ENCODE measurements at regions not wholly inside any gene's neighbourhood (a gene's known extent, or its start where the extent isn't known, plus 50 kb on each side); places are given as distances from the start of the nearest gene placed in this dataset.
"Not testable (repeated sequence)": the region's sequence is repeated elsewhere in the genome, so short reads cannot be mapped to it uniquely, and the experiment has no call there.

DNA sequence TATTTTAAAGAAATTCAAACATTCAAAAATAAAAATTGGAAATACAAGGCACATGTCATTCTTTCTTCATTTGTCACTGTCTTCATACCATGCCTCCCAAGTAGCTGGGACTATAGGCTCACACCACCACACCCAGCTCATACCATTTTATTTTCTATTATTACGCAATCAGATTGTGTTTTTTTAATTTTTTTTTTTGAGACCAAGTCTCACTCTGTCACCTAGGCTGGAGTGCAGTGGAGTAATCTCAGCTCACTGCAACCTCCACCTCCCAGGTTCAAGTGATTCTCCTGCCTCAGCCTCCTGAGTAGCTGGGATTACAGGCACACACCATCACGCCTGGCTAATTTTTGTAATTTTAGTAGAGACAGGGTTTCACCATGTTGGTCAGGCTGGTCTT lies 526.1 kb downstream of the DTWD2 start:
- DNase-seq; H3K4me3 ChIP-seq (ENCODE audit: low read length); H3K4ac ChIP-seq (ENCODE audit: low read depth, low read length): not testable (repeated sequence)

DNA sequence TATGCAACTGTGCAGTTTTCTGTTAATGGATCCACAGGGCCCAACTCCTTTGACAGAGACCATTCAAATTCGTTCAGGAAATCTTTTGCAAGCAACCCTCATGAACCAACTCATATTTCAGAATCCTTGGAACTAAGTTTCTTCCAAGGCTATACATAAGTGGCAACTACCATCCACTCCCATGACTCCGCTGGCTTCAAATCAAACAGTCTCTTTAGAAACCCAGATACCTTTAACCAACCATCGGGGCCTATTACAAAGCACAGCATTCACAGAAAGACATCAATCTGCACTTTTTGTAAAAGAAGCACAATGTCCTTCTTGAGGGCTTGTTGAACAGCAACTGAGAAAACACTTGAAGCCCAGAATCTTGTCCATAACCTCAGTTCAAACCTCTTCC lies 526.9 kb downstream of the DTWD2 start:
- H3K4me2 ChIP-seq (ENCODE audit: low read length), result no peak overlapping the region
- no peak overlapping the region for H2BK120ac ChIP-seq (ENCODE audit: low read depth, low read length)
- H4K8ac ChIP-seq (ENCODE audit: low read depth, low read length), result no peak overlapping the region
- no peak for DNase-seq
- H3K9ac ChIP-seq (ENCODE audit: low read length), result no peak overlapping the region
- no peaks in the 10 kb centered on the region for H3K36me3 ChIP-seq (ENCODE audit: control insufficient read depth, insufficient read depth, low read length)
- H3K23ac ChIP-seq (ENCODE audit: low read length), result no peak overlapping the region
- H2BK5ac ChIP-seq (ENCODE audit: low read length), result no peak overlapping the region
- WGBS (ENCODE audit: extremely low coverage, insufficient coverage, low lambda C conversion rate), result no CpG with 5 or more reads among the region's 3 CpGs
- no peaks in the 10 kb centered on the region for H3K4me1 ChIP-seq (ENCODE audit: control insufficient read depth, low read depth, low read length)
- H3K79me1 ChIP-seq (ENCODE audit: low read length), result no peaks in the 10 kb centered on the region
- no peak overlapping the region for H2AK5ac ChIP-seq (ENCODE audit: low read length)
- no peaks in the 10 kb centered on the region for H3K27me3 ChIP-seq (ENCODE audit: insufficient read depth, low read length, poor library complexity)
- no peak overlapping the region for H3K4ac ChIP-seq (ENCODE audit: low read depth, low read length)
- no peak overlapping the region for H4K5ac ChIP-seq (ENCODE audit: low read length)
- H3K56ac ChIP-seq (ENCODE audit: low read length), result no peak overlapping the region
- no peak overlapping the region for H2BK15ac ChIP-seq (replicated peaks; ENCODE audit: low read depth)
- no peak overlapping the region for H3K27ac ChIP-seq (ENCODE audit: low read depth, low read length)
- H3K79me2 ChIP-seq (ENCODE audit: control insufficient read depth, insufficient read depth, low read length), result no peaks in the 10 kb centered on the region
- no peak overlapping the region for H3K18ac ChIP-seq (ENCODE audit: low read length)
- H3K4me3 ChIP-seq (ENCODE audit: low read length), result no peak overlapping the region

More for the DNA sequence above, 526.1 kb downstream of the DTWD2 start:
- not testable (repeated sequence) for H4K8ac ChIP-seq (ENCODE audit: low read depth, low read length); H3K36me3 ChIP-seq (ENCODE audit: control insufficient read depth, insufficient read depth, low read length); H3K4me1 ChIP-seq (ENCODE audit: control insufficient read depth, low read depth, low read length); H3K18ac ChIP-seq (ENCODE audit: low read length); H3K56ac ChIP-seq (ENCODE audit: low read length); H3K27ac ChIP-seq (ENCODE audit: low read depth, low read length); H2BK120ac ChIP-seq (ENCODE audit: low read depth, low read length); H3K23ac ChIP-seq (ENCODE audit: low read length); H2BK5ac ChIP-seq (ENCODE audit: low read length); H3K27me3 ChIP-seq (ENCODE audit: insufficient read depth, low read length, poor library complexity); H2BK15ac ChIP-seq (replicated peaks; ENCODE audit: low read depth); H3K79me2 ChIP-seq (ENCODE audit: control insufficient read depth, insufficient read depth, low read length); H3K4me2 ChIP-seq (ENCODE audit: low read length); H4K5ac ChIP-seq (ENCODE audit: low read length); H3K79me1 ChIP-seq (ENCODE audit: low read length); H2AK5ac ChIP-seq (ENCODE audit: low read length); H3K9ac ChIP-seq (ENCODE audit: low read length)
- no CpG with 5 or more reads among the region's 2 CpGs for whole genome bisulfite sequencing (ENCODE audit: extremely low coverage, insufficient coverage, low lambda C conversion rate)

DNA sequence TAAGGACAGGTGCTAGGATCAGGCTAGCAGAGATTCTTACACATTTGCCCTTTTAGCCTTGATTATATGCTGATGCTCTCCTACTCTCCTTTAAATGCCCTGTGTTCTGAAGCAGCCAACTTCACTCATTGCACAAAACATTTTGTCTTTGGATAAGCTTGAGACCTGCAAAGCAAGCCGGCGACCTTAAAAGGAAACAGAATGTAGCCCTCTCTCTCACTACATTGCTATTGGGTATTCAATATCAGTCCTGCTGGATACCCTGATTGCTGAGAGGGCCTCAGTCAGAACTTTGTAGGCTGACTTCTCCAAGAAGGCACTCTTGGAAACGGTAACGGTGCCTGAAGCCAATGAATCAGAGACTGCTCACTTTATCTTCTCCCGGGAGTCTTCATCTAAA lies 528.9 kb downstream of the DTWD2 start:
- Histone ChIP-seq H2BK5ac (ENCODE audit: low read length) (no peak overlapping the region), H3K18ac (ENCODE audit: low read length) (no peak overlapping the region), H2BK120ac (ENCODE audit: low read depth, low read length) (no peak overlapping the region), H4K5ac (ENCODE audit: low read length) (no peak overlapping the region), H2AK5ac (ENCODE audit: low read length) (no peak overlapping the region), H3K4me3 (ENCODE audit: low read length) (no peak overlapping the region), H3K27ac (ENCODE audit: low read depth, low read length) (no peak overlapping the region), H3K27me3 (ENCODE audit: insufficient read depth, low read length, poor library complexity) (no peaks in the 10 kb centered on the region), H3K23ac (ENCODE audit: low read length) (no peak overlapping the region), H4K8ac (ENCODE audit: low read depth, low read length) (no peak overlapping the region), H3K4me2 (ENCODE audit: low read length) (no peak overlapping the region), H3K79me1 (ENCODE audit: low read length) (no peaks in the 10 kb centered on the region), H3K4ac (ENCODE audit: low read depth, low read length) (no peak overlapping the region), H3K79me2 (ENCODE audit: control insufficient read depth, insufficient read depth, low read length) (no peaks in the 10 kb centered on the region), H3K36me3 (ENCODE audit: control insufficient read depth, insufficient read depth, low read length) (no peaks in the 10 kb centered on the region), H2BK15ac (replicated peaks; ENCODE audit: low read depth) (no peak overlapping the region), H3K9ac (ENCODE audit: low read length) (no peak overlapping the region), H3K4me1 (ENCODE audit: control insufficient read depth, low read depth, low read length) (no peaks in the 10 kb centered on the region), H3K56ac (ENCODE audit: low read length) (no peak overlapping the region)
- WGBS (ENCODE audit: extremely low coverage, insufficient coverage, low lambda C conversion rate), result no CpG with 5 or more reads among the region's 5 CpGs
- no peak for DNase-seq

DNA sequence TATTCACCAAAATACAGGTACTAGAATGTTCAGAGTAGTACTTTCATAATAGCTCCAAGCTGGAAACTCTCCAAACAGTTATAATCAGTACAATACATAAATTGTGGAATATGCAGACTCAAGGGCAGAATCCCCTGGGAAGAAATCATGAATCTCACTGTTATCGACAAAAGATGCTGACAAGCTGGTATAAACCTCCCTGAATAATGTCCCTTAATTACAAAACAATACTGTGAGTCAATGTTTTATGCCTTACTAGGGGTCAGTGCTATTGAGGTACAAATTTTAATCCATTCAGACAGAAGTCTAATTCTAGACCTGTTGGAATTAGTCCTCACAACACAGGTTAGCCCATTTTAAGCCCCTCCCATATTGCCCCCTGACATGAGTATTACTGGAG lies 532.3 kb downstream of the DTWD2 start:
- H3K4me2 ChIP-seq (ENCODE audit: low read length), result no peak overlapping the region

DNA sequence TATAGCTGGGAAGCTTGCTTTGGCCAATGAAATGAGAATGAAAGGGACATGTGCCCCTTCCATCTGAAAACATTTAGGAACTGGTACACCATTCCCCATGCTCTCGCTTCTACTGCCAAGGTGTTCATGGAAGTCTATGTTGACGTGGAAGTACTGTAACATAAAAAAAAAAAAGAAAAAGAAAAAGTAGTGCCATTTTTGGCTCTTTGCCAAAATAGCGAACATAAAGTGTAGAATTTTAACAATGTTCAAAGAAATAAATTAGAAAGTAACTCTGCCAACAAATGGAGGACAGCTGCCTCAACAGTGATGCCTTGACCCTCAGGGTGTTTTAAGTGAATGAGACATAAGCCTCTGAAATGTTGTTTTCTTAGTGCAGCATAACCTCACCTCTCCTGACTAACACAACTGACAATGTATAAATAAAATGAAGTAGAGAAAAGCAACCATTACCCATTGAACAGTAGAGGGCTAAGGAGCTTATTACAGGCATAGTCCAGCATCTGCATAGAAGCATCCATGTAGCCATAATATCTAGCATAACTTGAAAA lies 536.6 kb downstream of the DTWD2 start:
- no peak for DNase-seq
- no peak overlapping the region for H2AK5ac ChIP-seq (ENCODE audit: low read length)
- H2BK5ac ChIP-seq (ENCODE audit: low read length), result no peak overlapping the region
- H3K4me3 ChIP-seq (ENCODE audit: low read length), result no peak overlapping the region
- H2BK15ac ChIP-seq (replicated peaks; ENCODE audit: low read depth), result no peak overlapping the region
- H3K79me1 ChIP-seq (ENCODE audit: low read length), result no peaks in the 10 kb centered on the region
- H3K9ac ChIP-seq (ENCODE audit: low read length), result no peak overlapping the region
- WGBS (ENCODE audit: extremely low coverage, insufficient coverage, low lambda C conversion rate), result no CpG with 5 or more reads among the region's 3 CpGs
- no peak overlapping the region for H4K5ac ChIP-seq (ENCODE audit: low read length)
- no peak overlapping the region for H3K56ac ChIP-seq (ENCODE audit: low read length)
- H3K27me3 ChIP-seq (ENCODE audit: insufficient read depth, low read length, poor library complexity), result no peaks in the 10 kb centered on the region
- no peak overlapping the region for H3K18ac ChIP-seq (ENCODE audit: low read length)
- H4K8ac ChIP-seq (ENCODE audit: low read depth, low read length), result no peak overlapping the region
- H2BK120ac ChIP-seq (ENCODE audit: low read depth, low read length), result no peak overlapping the region
- no peak overlapping the region for H3K27ac ChIP-seq (ENCODE audit: low read depth, low read length)
- H3K4ac ChIP-seq (ENCODE audit: low read depth, low read length), result no peak overlapping the region
- no peak overlapping the region for H3K23ac ChIP-seq (ENCODE audit: low read length)
- H3K36me3 ChIP-seq (ENCODE audit: control insufficient read depth, insufficient read depth, low read length), result no peaks in the 10 kb centered on the region
- H3K79me2 ChIP-seq (ENCODE audit: control insufficient read depth, insufficient read depth, low read length), result no peaks in the 10 kb centered on the region
- H3K4me1 ChIP-seq (ENCODE audit: control insufficient read depth, low read depth, low read length), result no peaks in the 10 kb centered on the region
- H3K4me2 ChIP-seq (ENCODE audit: low read length), result no peak overlapping the region

More for the DNA sequence above, 532.3 kb downstream of the DTWD2 start:
- Histone ChIP-seq H3K18ac (ENCODE audit: low read length) (no peak overlapping the region), H3K9ac (ENCODE audit: low read length) (no peak overlapping the region), H4K8ac (ENCODE audit: low read depth, low read length) (no peak overlapping the region), H3K56ac (ENCODE audit: low read length) (no peak overlapping the region), H2BK120ac (ENCODE audit: low read depth, low read length) (no peak overlapping the region), H3K4ac (ENCODE audit: low read depth, low read length) (no peak overlapping the region), H3K27ac (ENCODE audit: low read depth, low read length) (no peak overlapping the region), H3K23ac (ENCODE audit: low read length) (no peak overlapping the region), H4K5ac (ENCODE audit: low read length) (no peak overlapping the region), H3K27me3 (ENCODE audit: insufficient read depth, low read length, poor library complexity) (no peaks in the 10 kb centered on the region), H3K79me2 (ENCODE audit: control insufficient read depth, insufficient read depth, low read length) (no peaks in the 10 kb centered on the region), H3K4me3 (ENCODE audit: low read length) (no peak overlapping the region), H3K79me1 (ENCODE audit: low read length) (no peaks in the 10 kb centered on the region), H2BK15ac (replicated peaks; ENCODE audit: low read depth) (no peak overlapping the region), H2AK5ac (ENCODE audit: low read length) (no peak overlapping the region), H2BK5ac (ENCODE audit: low read length) (no peak overlapping the region), H3K36me3 (ENCODE audit: control insufficient read depth, insufficient read depth, low read length) (no peaks in the 10 kb centered on the region), H3K4me1 (ENCODE audit: control insufficient read depth, low read depth, low read length) (no peaks in the 10 kb centered on the region)
- no peak for DNase-seq
- no CpG with 5 or more reads among the region's 1 CpG for WGBS (ENCODE audit: extremely low coverage, insufficient coverage, low lambda C conversion rate)
